Psoas muscle (tissue), 7 donors: ENCODE measurements at regions not wholly inside any gene's neighbourhood (a gene's known extent, or its start where the extent isn't known, plus 50 kb on each side); places are given as distances from the start of the nearest gene placed in this dataset.
A peak's percentile ranks its signal among the peaks of the same experiment; 100 is the strongest.

Source experiments
- ATAC-seq, 4 donors: fragments of 200-7000 bp; cut with Tn5 transposase; one replicate each; pipeline ENCODE4 v1.9.1; 2020; ENCODE audit warnings: moderate library complexity in 3 of 4, mild to moderate bottlenecking in 2 of 4
- DNase-seq, 2 donors: peaks; one replicate each; pipeline ENCODE4 v3.0.0-alpha.2; 2020
- H3K27ac ChIP-seq: fragments of 200-600 bp; one replicate; pipeline ENCODE4 v1.8.0; 2022
- H3K27me3 ChIP-seq, 3 donors: fragments of 200-600 bp in 1 of 3; one replicate each; pipeline versions ENCODE4 v1.6.1 to v1.8.0; 2013 to 2022; ENCODE audit warnings: low read length in 2 of 3, mild to moderate bottlenecking in 2 of 3, moderate library complexity in 1 of 3; ENCODE audit not compliant: insufficient read depth in 3 of 3
- H3K36me3 ChIP-seq, 2 donors: fragments of 200-600 bp in 1 of 2; one replicate each; pipeline versions ENCODE4 v1.6.1 to v1.8.0; 2013 to 2022; ENCODE audit warnings: low read depth in 1 of 2, mild to moderate bottlenecking in 1 of 2, moderate library complexity in 1 of 2; ENCODE audit not compliant: insufficient read depth in 1 of 2
- H3K4me1 ChIP-seq: fragments of 200-600 bp; one replicate; pipeline ENCODE4 v1.8.0; 2022
- H3K4me3 ChIP-seq: fragments of 200-600 bp; one replicate; pipeline ENCODE4 v1.8.0; 2022; ENCODE audit warnings: mild to moderate bottlenecking
- H3K9me3 ChIP-seq: fragments of 200-600 bp; one replicate; pipeline ENCODE4 v1.8.0; 2022
- WGBS, 3 donors: extraction: QIAGEN DNeasy Blood & Tissue Kit; methylation state at CpG; one replicate each; pipeline versions ENCODE4 v1.1.6 to v1.1.7; 2013; 5-methylcytosine and 5-hydroxymethylcytosine counted together
- intact Hi-C, 2 donors: fragments of 100-400 bp; cut with DNase I; formaldehyde crosslinking; loops; one replicate each; pipeline versions ENCODE4 v1.11.0 to v1.14.2; 2022
- TF ChIP-seq, protein P1 (sequence below): fragments of 200-600 bp; IDR thresholded peaks from one replicate; pipeline ENCODE4 v1.8.0; 2022; ENCODE audit warnings: antibody characterized with exemption
- donor health status: healthy with polysubstance abuse.
- donor health status: DM: no; HTN: no; CAD: no; lungs with moderate emphysema.
- donor health status: Bipolar disorder and iron deficiency.
- donor health status: healthy.
- donor health status: DM: yes; HTN: yes; CAD: no.
- donor health status: DM: no; HTN: no; CAD: no.
- donor health status: DM: yes; HTN: yes; CAD: no.

DNA sequence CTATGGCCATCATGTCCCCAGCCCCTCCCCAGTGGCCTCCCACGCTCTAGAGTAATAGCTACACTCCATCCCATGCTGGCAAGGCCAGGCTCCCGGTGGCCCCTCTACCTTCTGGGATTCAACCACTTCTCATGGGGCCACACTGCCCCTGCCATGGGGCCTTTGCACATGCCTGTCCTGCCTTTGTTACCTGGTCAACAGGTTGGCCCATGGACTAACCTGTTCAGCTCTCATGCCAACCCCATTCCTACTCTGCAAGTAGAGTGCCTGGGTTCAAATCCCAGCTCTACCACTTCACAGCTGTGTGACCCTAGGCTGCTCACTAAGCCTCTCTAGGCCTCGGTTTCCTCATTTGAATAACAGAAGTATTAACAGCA, 98.5 kb downstream of the RFLNA start:
- 22 to 32% (median 28%) methylated on average over 3 of the region's 3 CpGs for WGBS, 3 donors
- no peak for ATAC-seq
- TF ChIP-seq, protein P1, sequence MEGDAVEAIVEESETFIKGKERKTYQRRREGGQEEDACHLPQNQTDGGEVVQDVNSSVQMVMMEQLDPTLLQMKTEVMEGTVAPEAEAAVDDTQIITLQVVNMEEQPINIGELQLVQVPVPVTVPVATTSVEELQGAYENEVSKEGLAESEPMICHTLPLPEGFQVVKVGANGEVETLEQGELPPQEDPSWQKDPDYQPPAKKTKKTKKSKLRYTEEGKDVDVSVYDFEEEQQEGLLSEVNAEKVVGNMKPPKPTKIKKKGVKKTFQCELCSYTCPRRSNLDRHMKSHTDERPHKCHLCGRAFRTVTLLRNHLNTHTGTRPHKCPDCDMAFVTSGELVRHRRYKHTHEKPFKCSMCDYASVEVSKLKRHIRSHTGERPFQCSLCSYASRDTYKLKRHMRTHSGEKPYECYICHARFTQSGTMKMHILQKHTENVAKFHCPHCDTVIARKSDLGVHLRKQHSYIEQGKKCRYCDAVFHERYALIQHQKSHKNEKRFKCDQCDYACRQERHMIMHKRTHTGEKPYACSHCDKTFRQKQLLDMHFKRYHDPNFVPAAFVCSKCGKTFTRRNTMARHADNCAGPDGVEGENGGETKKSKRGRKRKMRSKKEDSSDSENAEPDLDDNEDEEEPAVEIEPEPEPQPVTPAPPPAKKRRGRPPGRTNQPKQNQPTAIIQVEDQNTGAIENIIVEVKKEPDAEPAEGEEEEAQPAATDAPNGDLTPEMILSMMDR: no peak
- Histone ChIP-seq H3K36me3 (peaks cover 0 to 38% of the 10 kb centered on the region in 2 donors), H3K9me3 (no peaks in the 10 kb centered on the region), H3K27me3 (no peaks in the 10 kb centered on the region), H3K4me1 (peaks cover 64% of the 10 kb centered on the region), H3K4me3 (no peak overlapping the region), H3K27ac (peak overlapping the region; percentile 78)
- no peak for DNase-seq
- intact Hi-C loops: loop anchor here (5.0 kb wide), 2 partner anchors 39 to 59 kb away; no protein-coding TSS in a partner anchor

DNA sequence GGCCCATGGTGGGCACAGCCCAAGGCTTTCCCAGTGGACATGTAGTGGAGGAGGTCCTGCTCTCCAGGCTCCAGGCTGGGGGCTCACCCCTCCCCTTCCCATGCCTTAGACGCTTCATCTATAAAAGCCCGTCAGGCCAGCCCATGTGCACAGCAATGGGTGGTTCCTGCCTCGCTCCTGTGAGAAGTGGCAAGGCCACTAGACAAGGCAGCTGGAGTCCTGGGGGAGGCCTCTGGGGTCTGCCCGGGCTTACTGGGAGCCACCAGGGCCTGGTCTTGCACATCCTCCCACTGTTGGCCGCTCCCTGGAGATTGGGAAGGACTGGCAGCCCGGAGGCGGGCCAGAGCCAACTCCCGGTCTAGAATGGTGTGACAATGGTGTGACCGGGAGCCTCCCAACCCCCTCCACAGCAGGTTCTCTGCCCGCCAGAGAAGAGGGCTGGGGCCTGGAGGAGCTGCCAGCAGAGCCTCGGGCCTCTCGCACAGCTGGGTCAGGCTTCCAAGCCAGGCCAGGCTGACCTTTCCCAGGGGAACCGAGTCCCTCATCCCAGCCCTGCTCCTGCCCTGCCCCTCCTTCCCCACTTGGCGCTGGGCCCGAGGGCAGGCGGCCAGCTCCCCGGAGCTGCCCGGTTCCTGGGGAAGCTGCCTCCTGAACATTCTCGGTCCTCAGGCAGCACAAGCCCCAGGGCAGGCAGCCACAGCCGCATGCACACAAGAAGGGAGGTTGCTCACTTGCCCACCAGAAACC, 97.9 kb downstream of the RFLNA start:
- peak; percentile 42 to 69 (median 56) for ATAC-seq
- no peak overlapping the region for H3K4me3 ChIP-seq
- H3K36me3 ChIP-seq: peaks cover 0 to 34% of the 10 kb centered on the region in 2 donors
- peaks cover 59% of the 10 kb centered on the region for H3K4me1 ChIP-seq
- H3K27me3 ChIP-seq: no peaks in the 10 kb centered on the region
- intact Hi-C loops: loop anchor here (5.0 kb wide), 2 partner anchors 39 to 59 kb away; no protein-coding TSS in a partner anchor
- WGBS, 3 donors: 5 to 9% (median 6%) methylated on average over 17 to 20 of the region's 20 CpGs
- TF ChIP-seq, protein P1: no peak
- peak overlapping the region; percentile 78 for H3K27ac ChIP-seq
- DNase-seq: peak; percentile 92 to 96
- H3K9me3 ChIP-seq: no peaks in the 10 kb centered on the region

DNA sequence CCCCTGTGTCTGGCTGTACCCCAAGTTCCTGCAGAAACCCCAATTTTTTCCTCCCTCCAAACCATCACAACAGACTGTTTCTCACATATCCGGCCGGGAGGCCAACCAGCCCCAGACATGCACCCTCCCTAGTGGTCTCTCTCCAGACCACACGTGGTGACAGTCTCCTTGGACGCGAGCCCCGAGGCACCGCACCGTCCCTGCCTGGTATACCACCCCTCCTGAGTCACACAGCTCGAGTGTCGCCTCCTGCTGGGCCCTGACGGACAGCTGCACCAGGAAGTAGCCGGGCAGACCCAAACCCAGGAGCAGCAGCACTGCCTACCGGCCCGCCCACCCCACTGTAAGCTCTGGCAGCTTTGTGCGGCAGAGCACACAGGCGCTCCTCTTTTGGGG, 97.4 kb downstream of the RFLNA start:
- DNase-seq (peak; percentile 60 to 87), ATAC-seq (peak in 1 of 4 donors; percentile 2)
- H3K27ac ChIP-seq: peak overlapping the region; percentile 78
- no peaks in the 10 kb centered on the region for H3K9me3 ChIP-seq
- WGBS, 3 donors: 45 to 63% (median 48%) methylated on average over 16 of the region's 16 CpGs
- no peaks in the 10 kb centered on the region for H3K27me3 ChIP-seq
- no peak overlapping the region for H3K4me3 ChIP-seq
- intact Hi-C loops: loop anchor here (5.0 kb wide), 2 partner anchors 40 to 60 kb away; no protein-coding TSS in a partner anchor
- peaks cover 58% of the 10 kb centered on the region for H3K4me1 ChIP-seq
- TF ChIP-seq, protein P1: no peak
- H3K36me3 ChIP-seq: peaks cover 0 to 30% of the 10 kb centered on the region in 2 donors

DNA sequence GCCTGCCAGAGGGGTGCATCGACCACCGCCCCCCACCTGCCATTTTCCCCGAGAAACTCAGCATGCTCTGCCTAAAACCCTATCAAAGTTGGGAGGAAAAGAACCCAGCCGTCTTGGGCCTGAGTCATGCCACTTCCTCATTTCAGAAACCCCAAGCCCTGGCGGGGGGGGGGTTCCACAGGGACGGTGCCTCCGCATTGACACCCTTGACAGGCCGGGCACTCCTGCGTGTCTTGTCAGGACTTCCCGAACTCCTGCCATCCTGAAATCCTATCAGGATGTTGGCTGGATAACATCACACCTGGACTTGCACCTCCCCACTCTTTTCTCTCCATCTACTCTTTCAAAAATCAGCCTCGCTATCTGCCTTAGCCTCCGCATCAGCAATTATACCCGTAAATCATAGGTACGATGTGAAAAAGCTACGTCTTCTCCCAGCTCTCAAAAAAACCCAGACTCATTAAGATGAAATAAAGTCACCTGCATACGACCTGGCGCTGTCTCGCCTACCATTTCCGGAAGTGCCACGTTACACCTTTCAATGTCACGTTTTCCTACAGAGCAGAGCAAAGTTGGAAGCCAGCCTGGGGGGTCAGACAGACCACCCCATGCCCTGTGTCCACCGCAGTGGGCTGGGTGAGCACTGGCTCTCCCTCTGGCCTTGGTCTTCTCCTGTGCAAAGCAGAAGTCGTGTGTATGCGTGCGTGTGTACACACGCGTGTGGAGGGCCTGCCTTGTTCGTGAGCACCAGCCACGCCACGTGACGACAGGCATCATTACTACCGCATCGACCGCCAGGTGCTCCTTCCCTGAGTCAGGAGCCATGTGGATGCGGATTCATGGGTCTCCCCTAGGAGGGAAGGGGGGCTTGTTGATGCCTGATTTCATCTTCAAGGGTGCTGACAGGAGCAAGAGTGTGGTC, 96.7 kb downstream of the RFLNA start:
- DNase-seq (peak; percentile 75 to 83), ATAC-seq (no peak)
- Histone ChIP-seq H3K4me1 (peaks cover 62% of the 10 kb centered on the region), H3K27me3 (no peaks in the 10 kb centered on the region), H3K9me3 (no peaks in the 10 kb centered on the region), H3K4me3 (no peak overlapping the region), H3K36me3 (peaks cover 0 to 28% of the 10 kb centered on the region in 2 donors), H3K27ac (peak overlapping the region; percentile 78)
- intact Hi-C loops: loop anchor here (5.0 kb wide), 2 partner anchors 41 to 61 kb away; no protein-coding TSS in a partner anchor
- 71 to 82% (median 75%) methylated on average over 35 of the region's 35 CpGs for WGBS, 3 donors
- TF ChIP-seq, protein P1: no peak
